Fibroblast of pulmonary artery (primary cell): ENCODE measurements at regions not wholly inside any gene's neighbourhood (a gene's known extent, or its start where the extent isn't known, plus 50 kb on each side); places are given as distances from the start of the nearest gene placed in this dataset.

Source experiments
- DNase-seq: peaks from one replicate; pipeline ENCODE4 v3.0.0-alpha.2; 2010; ENCODE audit warnings: low read depth
- H3K4me3 ChIP-seq: replicated peaks from 2 replicates; pipeline ENCODE4 v1.5.1; 2011; ENCODE audit warnings: low read depth, mild to moderate bottlenecking, control low read depth, low read length, moderate library complexity
- TF ChIP-seq, protein P1 (sequence below): IDR thresholded peaks from 2 replicates; pipeline ENCODE4 v1.5.1; 2011; ENCODE audit warnings: mild to moderate bottlenecking, control low read depth, low read length, inconsistent platforms; ENCODE audit errors: missing control alignments

DNA sequence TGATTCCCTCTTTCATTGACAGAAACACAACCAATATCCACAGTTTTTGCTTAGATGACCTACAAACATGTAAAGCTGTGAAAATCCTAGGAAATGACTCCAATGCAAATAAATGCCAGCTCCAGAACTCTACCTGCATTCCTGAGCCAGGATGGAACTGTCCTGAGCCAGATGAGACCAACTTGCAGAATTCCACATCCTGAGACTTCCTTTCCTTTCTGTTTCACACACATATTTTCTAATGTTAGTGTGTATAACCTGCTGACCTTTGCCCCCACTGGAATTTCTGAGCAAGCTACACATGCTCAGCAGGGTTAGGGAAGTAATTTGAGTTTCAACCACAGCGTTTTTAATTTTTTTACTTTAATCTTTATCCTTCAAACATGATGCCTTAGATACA is 69.6 kb upstream of the ADGRF1 start:
- TF ChIP-seq, protein P1, sequence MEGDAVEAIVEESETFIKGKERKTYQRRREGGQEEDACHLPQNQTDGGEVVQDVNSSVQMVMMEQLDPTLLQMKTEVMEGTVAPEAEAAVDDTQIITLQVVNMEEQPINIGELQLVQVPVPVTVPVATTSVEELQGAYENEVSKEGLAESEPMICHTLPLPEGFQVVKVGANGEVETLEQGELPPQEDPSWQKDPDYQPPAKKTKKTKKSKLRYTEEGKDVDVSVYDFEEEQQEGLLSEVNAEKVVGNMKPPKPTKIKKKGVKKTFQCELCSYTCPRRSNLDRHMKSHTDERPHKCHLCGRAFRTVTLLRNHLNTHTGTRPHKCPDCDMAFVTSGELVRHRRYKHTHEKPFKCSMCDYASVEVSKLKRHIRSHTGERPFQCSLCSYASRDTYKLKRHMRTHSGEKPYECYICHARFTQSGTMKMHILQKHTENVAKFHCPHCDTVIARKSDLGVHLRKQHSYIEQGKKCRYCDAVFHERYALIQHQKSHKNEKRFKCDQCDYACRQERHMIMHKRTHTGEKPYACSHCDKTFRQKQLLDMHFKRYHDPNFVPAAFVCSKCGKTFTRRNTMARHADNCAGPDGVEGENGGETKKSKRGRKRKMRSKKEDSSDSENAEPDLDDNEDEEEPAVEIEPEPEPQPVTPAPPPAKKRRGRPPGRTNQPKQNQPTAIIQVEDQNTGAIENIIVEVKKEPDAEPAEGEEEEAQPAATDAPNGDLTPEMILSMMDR, result no peak
- DNase-seq, result no peak
- no peak overlapping the region for H3K4me3 ChIP-seq

DNA sequence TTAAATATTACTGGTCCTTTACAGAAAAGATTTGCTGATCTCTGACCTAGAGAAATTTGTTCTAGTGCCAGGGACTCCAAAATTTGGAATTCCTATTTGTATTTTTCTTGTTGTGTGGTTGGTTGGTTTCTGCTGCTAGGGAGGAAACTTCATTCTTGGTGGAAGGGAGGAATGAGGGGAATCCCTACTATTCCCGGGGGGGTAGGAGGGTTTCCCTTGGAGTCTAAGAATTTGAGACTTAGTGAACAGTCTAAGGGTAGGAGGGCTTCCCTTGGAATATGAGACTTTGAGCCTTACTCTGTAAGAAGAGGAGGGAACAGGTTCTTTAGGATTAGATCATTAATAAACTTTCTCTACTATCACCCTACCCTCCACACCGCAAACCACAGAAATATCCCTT is 67.1 kb upstream of the ADGRF1 start:
- TF ChIP-seq, protein P1, result no peak
- H3K4me3 ChIP-seq, result no peak overlapping the region
- peak; percentile 42 for DNase-seq

DNA sequence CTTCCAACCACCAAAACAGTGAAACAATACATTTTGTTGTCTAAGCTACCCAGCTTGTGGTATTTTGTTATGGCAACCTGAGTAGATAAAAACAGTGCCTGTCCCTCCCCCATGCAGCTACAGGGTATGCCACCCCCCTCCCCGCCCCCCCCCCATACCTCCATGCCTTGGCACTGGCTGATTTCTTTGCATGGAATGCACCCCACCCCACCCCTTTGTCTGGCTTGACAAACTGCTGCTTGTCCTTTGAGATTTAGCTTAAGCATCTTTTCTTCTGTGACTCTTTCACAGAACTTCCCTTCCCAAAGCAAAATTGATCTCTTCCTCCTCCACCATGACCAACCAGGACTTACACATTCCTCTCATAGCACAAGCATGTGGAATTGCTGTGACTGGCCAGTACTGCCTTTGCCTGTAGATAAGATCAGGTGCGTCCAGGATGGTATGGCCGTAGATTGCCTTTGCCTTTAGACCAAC is 64.6 kb upstream of the ADGRF1 start:
- TF ChIP-seq, protein P1, result no peak
- DNase-seq, result no peak
- H3K4me3 ChIP-seq, result no peak overlapping the region

DNA sequence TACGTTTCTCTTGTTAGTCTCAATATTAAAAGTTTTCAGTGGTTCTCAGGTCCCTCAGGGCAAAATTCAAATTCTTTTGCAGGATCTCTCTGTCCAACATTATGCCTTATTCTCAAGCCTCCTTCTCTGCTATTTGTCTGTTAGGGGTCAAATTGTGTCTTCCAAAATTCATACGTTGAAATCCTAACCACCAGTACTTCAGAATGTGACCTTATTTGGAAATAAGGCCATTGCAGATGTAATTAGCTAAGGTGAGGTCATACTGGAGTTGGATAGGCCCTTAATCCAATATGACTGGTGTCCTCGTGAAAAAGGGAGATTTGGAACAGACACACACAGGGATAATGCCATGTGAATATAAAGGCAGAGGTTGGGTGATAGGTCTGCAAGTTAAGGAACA is 64.1 kb upstream of the ADGRF1 start:
- TF ChIP-seq, protein P1, result no peak
- DNase-seq, result no peak
- H3K4me3 ChIP-seq, result no peak overlapping the region

DNA sequence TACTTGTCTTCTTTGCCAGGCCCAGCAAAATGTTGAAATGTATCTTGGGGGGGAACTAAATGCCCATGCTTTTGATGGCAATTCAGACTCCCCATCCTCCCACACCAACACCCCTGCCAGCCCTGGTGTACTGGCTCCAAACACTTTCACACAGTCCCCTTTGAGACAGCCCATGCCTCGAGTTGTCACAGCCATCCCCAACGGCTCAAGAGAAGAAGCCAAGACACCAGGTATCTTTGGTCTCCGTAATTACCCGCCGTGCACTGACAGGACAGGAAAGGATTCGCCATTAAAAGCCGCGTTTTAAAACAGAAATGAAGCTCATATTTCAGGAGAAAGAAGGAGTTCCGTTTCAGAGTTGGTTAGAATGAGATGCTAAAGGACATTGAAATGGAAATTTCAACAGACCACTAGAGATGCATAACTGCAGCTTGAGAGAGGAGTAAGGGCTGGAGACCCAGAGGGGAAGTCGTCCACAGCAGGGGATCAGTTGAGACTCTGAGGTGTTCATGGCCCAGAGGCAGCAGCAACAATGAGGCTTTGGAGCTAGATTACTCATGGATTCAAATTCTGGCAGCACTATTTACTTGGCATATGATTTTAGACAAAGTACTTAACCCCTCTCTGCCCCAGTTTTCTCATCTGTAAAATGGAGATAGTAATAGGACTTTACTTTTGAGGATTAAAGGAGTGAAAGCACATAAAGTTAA is 63.5 kb upstream of the ADGRF1 start:
- H3K4me3 ChIP-seq, result no peak overlapping the region
- DNase-seq, result no peak
- TF ChIP-seq, protein P1, result no peak

DNA sequence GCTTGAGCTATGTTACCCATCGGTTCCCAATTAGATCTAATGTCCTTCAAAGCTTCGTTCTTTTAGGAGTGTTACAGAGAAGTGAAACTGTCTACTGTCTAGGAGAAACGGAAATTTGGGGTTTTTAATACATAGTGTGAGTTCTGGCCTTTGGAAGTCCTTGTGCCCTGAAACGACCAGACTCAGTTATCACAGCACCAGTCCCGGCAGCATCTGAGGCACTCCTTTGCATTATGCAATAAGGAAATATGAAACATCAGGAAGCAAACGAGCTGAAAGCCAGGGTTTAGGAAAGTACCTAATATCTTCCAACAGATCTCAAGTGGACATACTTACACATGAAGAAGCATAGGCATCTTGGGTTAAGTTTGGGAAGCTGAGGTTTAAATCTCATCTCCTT is 61.8 kb upstream of the ADGRF1 start:
- TF ChIP-seq, protein P1, result no peak
- DNase-seq, result peak; percentile 70
- no peak overlapping the region for H3K4me3 ChIP-seq

DNA sequence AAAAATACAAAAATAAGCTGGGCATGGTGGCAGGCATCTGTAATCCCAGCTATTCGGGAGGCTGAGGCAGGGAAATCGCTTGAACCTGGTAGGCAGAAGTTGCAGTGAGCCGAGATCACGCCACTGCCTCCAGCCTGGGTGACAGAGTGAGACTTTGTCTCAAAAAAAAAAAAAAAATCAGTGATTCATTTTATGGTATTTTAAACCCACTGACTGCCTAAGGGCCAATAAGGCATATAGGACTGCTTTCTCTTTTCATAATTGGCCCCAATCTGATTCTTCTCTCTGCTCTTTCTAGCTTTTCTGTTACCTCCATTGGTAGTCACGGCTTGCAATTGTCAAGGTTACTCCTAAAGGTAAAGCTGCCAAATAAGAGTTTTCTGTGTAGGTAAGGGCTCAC is 60.2 kb upstream of the ADGRF1 start:
- TF ChIP-seq, protein P1, result no peak
- no peak for DNase-seq
- H3K4me3 ChIP-seq, result no peak overlapping the region
